ENCODE measurements at regions not wholly inside any gene's neighbourhood (a gene's known extent, or its start where the extent isn't known, plus 50 kb on each side); places are given as distances from the start of the nearest gene placed in this dataset.

DNA sequence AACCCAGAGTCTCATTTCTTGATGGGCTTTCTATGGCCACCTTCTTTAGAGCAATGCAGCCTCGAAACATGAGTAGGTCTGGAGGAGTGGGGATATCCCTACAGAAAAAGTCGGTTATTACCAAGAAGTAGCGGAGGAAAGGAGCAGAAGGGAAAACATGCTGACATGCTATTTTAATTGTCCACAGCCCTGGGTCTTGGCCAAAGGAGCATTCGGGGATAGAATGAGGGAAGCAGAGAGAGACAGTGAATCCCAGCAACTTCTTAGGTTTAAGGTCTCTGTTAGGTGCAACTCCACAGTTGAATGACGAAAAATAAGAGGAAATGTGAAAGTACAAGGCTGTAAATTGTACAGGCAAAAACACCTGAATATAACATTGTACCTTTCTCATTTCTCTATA, 506.7 kb upstream of the CDH18 start:
- DNase-seq (ENCODE audit: low read depth): no peak
- TF ChIP-seq, protein P1, sequence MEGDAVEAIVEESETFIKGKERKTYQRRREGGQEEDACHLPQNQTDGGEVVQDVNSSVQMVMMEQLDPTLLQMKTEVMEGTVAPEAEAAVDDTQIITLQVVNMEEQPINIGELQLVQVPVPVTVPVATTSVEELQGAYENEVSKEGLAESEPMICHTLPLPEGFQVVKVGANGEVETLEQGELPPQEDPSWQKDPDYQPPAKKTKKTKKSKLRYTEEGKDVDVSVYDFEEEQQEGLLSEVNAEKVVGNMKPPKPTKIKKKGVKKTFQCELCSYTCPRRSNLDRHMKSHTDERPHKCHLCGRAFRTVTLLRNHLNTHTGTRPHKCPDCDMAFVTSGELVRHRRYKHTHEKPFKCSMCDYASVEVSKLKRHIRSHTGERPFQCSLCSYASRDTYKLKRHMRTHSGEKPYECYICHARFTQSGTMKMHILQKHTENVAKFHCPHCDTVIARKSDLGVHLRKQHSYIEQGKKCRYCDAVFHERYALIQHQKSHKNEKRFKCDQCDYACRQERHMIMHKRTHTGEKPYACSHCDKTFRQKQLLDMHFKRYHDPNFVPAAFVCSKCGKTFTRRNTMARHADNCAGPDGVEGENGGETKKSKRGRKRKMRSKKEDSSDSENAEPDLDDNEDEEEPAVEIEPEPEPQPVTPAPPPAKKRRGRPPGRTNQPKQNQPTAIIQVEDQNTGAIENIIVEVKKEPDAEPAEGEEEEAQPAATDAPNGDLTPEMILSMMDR (IDR thresholded peaks at IDR 0.05; ENCODE audit: insufficient read depth, low read length): no peak
- no peak overlapping the region for H3K4me3 ChIP-seq (ENCODE audit: low read depth, low read length)

DNA sequence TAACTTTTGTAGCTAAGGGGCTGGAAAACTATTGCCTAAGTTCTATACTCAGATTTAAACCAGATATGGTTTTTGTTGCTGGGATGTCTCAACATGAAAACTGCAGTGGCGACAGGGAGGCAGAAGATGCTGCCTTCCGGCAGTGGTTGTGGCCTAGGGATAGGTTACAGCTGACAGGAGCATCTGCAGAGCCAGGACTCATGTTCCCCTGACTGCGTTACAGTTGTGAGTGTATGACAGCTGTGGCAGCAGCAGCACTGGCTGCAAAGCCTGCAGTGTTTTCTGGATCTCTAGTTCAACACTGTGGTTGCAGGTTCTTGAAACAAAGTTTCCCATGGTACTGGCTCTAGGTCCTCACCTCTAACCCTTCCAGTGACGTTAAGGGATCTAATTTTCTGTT, 498.8 kb upstream of the CDH18 start:
- H3K4me3 ChIP-seq (ENCODE audit: low read depth, low read length): no peak overlapping the region
- TF ChIP-seq, protein P1 (IDR thresholded peaks at IDR 0.05; ENCODE audit: insufficient read depth, low read length): no peak
- no peak for DNase-seq (ENCODE audit: low read depth)

DNA sequence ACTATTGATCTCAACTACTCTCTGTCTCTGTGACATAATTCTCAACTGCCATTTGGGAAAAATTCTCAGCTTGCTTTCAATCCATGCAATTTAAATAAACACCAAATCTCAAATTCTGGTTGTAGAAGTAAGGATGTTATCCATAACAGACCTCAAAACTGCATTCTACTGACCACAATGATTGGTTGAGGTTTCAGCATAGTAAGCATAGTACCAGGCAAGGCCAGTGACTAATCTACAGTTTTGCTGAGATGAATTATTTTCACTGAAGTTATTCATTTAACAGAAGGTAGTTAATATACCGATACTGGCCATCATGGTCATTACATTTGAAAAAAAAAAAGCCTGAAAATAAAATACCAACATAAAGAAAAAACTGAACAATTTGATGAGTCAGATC, 488.0 kb upstream of the CDH18 start:
- no peak for DNase-seq (ENCODE audit: low read depth)
- H3K4me3 ChIP-seq (ENCODE audit: low read depth, low read length): no peak overlapping the region
- TF ChIP-seq, protein P1 (IDR thresholded peaks at IDR 0.05; ENCODE audit: insufficient read depth, low read length): no peak

DNA sequence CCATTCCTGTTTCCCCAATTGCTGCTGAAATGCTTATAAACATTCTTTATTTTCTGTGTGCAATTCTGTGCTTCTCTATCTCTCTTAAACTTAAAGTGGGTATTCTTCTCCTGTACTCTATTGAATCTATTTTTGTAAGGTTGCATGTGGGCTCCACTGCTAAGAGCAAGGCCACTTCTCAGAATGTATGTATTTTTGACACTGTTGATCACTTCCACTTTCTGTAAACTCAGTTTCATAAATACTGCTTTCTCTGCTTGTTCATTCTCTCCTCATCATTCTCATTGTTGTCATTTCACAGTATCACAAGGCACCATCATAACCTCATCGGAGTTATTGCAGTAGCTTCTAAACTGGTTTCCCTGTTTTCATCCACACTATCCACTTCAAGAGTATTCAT, 483.0 kb upstream of the CDH18 start:
- H3K4me3 ChIP-seq (ENCODE audit: low read depth, low read length): no peak overlapping the region
- no peak for DNase-seq (ENCODE audit: low read depth)
- TF ChIP-seq, protein P1 (IDR thresholded peaks at IDR 0.05; ENCODE audit: insufficient read depth, low read length): no peak

DNA sequence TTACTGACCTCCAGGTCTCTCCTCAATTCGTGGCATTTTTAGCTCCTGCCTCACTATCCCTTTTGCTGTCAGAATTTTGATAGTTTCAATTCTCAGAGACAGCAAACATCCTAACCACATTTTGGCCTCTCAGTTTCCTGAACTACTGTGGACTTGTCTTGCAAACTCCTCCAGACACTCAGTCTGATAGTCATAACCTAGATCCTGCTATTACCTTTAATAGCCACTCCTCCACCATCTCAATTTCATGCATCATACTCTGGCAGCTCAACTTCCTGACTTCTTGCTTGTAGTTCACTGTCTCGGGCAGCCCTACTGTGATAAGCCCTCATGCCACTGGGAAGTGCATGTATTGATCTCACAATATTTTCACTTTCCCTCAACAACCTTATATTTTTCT, 481.8 kb upstream of the CDH18 start:
- DNase-seq (ENCODE audit: low read depth): no peak
- no peak overlapping the region for H3K4me3 ChIP-seq (ENCODE audit: low read depth, low read length)
- TF ChIP-seq, protein P1 (IDR thresholded peaks at IDR 0.05; ENCODE audit: insufficient read depth, low read length): no peak

DNA sequence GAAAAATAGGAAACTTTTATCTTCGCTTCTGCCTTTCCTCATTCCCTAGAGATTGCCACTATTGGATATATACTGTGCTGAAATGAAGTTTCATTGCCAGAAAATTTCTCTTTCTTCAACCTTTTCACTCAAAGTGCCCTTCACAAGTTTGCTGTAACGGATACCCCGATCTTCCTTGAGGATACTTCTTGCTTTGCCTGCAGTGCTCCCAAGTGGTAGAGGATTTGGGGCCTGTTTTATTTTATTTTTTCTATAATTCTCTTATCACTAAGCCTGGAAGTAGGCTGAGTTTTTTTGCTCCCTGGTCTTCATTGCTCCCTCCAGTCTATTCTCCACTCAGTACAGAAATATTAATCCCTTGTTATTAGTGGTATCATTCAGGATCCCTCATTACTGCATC, 481.4 kb upstream of the CDH18 start:
- TF ChIP-seq, protein P1 (IDR thresholded peaks at IDR 0.05; ENCODE audit: insufficient read depth, low read length): no peak
- no peak for DNase-seq (ENCODE audit: low read depth)
- H3K4me3 ChIP-seq (ENCODE audit: low read depth, low read length): no peak overlapping the region

DNA sequence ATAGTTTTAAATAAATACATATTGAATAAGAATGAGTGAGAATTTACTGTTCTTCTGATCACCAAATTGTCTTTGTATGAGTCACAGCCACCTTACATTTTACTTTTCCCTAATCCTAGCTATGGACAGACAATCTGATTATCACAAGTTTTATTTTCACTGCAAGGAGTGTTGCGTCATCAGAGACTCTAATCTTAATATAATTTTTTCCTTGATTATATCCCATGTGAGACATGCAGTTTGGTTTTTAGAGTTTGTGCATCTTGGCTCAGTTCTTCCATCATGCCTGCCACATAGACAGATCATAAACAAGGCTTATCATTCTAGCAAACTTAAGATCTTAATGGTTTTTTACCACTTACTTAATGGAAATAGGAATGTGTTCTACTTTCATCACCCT, 478.5 kb upstream of the CDH18 start:
- DNase-seq (ENCODE audit: low read depth): no peak
- H3K4me3 ChIP-seq (ENCODE audit: low read depth, low read length): no peak overlapping the region
- TF ChIP-seq, protein P1 (IDR thresholded peaks at IDR 0.05; ENCODE audit: insufficient read depth, low read length): no peak
